OCI-LY7 (cell line): ENCODE measurements at regions not wholly inside any gene's neighbourhood (a gene's known extent, or its start where the extent isn't known, plus 50 kb on each side); places are given as distances from the start of the nearest gene placed in this dataset.

ENCODE experiments used
- CTCF ChIP-seq: fragments of 200-600 bp; sonication (generic); conservative IDR thresholded peaks from 2 replicates; pipeline ENCODE4 v1.5.1; 2014; ENCODE audit warnings: mild to moderate bottlenecking, antibody characterized with exemption, low read length, moderate library complexity, mixed read lengths
- EZH2phosphoT487 ChIP-seq: fragments of 200-600 bp; sonication (generic); IDR thresholded peaks from 2 replicates; pipeline ENCODE4 v1.6.1; 2018; ENCODE audit warnings: low read depth, borderline replicate concordance, mild to moderate bottlenecking, mixed run types, antibody characterized with exemption, low read length, moderate library complexity, mixed read lengths

GRCh38 chr12:131555866-131556265, 155.0 kb upstream of the SFSWAP start:
- TF ChIP-seq CTCF = no peak
- no peak for TF ChIP-seq EZH2phosphoT487
